GM21515 (cell line): ENCODE measurements at regions not wholly inside any gene's neighbourhood (a gene's known extent, or its start where the extent isn't known, plus 50 kb on each side); places are given as distances from the start of the nearest gene placed in this dataset.
A peak's percentile ranks its signal among the peaks of the same experiment; 100 is the strongest.
"Not testable (repeated sequence)": the region's sequence is repeated elsewhere in the genome, so short reads cannot be mapped to it uniquely, and the experiment has no call there.

Experiments used
- ATAC-seq: cut with Tn5 transposase; IDR thresholded peaks from one replicate; pipeline ENCODE4 v1.9.1; 2021; ENCODE audit not compliant: unreplicated experiment

DNA sequence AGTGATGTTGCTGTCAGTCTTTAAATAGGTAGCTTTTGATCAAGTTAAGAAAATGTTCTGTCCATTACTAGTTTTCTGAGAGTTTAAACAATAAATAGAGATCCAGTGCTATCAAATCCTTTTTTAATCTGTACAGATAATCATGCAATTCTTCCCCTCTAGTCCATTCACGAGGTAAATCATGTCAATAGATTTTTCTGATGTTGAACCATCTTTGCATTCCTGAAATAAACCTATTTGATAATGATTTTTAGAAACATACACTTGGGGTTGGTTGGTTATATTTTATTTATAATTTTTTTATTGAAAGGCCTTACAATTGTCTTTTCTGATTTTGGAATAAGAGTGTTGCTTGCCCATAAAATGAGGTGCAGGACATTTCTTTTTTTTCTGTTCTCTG lies 95.0 kb downstream of the FAM53A start:
- ATAC-seq, result no peak

- ATAC-seq, result no peak
Observed at GRCh38 chr4:1588306-1588705, 95.8 kb downstream of the FAM53A start.

DNA sequence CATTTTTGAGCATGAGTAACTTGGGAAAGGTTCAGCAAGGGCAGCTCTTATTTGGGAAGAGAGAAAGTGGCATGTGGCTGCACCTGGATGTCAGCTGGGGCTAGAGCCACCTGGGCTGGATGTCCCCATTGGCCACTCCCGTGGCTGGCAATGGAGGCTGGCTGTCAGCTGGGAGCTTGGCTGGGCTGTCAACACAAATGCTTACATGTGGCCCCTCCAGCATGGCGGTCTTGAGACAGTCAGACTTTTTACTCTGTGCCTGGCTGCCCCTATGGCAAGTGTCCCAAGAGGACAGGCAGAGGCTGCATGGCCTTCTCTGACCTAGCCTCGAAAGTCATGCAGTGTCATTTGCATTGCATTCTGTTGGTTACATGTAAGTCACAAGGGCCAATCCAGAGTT lies 99.6 kb downstream of the FAM53A start:
- ATAC-seq, result no peak

DNA sequence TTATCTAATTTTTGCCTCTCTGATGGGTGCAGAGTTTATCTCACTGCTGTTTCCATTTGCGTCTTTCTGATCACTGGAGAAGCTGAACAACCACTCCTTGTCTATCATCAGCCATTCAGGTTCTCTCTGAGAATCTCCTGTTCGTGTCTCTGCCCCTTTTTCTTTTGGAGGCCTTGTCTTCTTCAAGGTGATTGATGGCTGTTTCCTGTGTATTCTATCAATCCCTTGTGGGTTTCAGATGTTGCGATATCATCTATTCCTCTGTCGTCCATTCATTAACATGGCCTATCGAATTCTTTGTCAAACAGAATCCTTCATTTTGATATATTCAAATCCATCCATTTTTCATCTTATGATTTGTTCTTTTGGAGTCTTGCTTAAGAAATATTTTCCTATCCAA lies 100.3 kb downstream of the FAM53A start:
- no peak for ATAC-seq

- ATAC-seq, result no peak
Observed at GRCh38 chr4:1583051-1583785, 100.9 kb downstream of the FAM53A start.

DNA sequence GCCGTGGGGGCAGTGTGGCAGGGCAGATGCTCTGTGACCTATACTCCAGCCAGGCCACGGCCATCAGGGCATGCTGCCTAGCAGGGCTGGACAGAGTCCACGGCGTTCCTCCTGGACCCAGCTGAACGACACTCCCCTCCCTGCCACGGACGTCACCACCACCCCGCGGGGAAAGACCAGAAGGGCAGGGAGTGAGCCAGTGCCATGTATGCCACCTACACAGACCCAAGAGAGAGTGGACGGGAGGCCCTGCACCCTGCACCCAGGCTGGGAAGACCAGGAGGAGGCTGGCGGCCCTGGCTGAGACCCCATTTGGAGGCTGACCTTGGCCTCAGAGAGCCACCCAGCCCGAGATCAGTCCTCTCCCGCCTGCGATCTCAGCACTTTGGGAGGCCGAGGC lies 101.9 kb downstream of the FAM53A start:
- no peak for ATAC-seq

DNA sequence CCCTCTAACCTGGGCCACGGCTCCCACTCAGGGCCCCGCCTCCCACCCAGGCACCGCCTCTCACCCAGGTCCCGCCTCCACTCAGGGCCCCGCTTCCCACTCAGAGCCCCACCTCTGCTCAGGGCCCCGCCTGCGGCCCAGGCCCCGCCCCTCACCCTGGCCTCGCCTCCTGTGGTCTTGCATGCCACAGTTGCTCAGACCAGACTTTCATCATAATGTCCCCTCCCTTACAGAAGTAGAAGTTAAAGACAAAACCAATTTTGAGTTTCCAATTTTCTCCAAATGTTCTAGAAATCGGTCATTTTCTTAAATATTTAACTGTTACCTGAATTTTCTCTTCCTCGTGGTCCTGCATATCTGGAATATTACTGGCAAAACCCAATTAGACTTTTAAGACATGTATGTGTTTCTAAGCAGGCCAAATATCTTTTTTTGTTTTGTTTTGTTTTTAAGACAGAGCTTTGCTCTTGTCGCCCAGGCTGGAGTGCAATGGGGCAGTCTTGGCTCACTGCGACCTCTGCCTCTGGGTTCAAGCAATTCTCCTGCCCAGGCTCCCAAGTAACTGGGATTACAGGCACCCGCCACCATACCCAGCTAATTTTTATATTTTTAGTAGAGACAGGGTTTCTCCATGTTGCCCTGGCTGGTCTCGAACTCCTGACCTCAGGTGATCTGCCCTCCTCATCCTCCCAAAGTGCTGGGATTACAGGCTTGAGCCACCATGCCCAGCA lies 102.8 kb downstream of the FAM53A start:
- ATAC-seq, result peak; percentile 65

DNA sequence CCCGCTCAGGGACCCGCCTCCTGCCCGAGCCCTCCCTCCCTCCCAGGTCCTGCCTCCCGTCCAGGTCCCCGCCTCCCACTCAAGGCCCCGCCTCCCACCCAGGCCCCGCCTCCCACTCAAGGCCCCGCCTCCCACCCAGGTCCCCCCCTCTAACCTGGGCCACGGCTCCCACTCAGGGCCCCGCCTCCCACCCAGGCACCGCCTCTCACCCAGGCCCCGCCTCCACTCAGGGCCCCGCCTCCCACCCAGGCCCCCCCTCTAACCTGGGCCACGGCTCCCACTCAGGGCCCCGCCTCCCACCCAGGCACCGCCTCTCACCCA lies 103.5 kb downstream of the FAM53A start:
- not testable (repeated sequence) for ATAC-seq

GRCh38 chr4:1579901-1580691 lies 104.0 kb downstream of the FAM53A start:
- ATAC-seq, result peak; percentile 40

GRCh38 chr4:1579001-1579900 lies 104.9 kb downstream of the FAM53A start:
- ATAC-seq, result no peak

GRCh38 chr4:1578251-1578773 lies 105.8 kb downstream of the FAM53A start:
- ATAC-seq, result no peak

GRCh38 chr4:1577822-1578217 lies 106.3 kb downstream of the FAM53A start:
- ATAC-seq, result no peak

- no peak for ATAC-seq
Observed at GRCh38 chr4:1576961-1577821, 106.9 kb downstream of the FAM53A start.

GRCh38 chr4:1576304-1576960 lies 107.7 kb downstream of the FAM53A start:
- ATAC-seq, result no peak

- ATAC-seq, result no peak
Observed at GRCh38 chr4:1575418-1576303, 108.5 kb downstream of the FAM53A start.

- ATAC-seq, result no peak
Observed at GRCh38 chr4:1574601-1575417, 109.3 kb downstream of the FAM53A start.

DNA sequence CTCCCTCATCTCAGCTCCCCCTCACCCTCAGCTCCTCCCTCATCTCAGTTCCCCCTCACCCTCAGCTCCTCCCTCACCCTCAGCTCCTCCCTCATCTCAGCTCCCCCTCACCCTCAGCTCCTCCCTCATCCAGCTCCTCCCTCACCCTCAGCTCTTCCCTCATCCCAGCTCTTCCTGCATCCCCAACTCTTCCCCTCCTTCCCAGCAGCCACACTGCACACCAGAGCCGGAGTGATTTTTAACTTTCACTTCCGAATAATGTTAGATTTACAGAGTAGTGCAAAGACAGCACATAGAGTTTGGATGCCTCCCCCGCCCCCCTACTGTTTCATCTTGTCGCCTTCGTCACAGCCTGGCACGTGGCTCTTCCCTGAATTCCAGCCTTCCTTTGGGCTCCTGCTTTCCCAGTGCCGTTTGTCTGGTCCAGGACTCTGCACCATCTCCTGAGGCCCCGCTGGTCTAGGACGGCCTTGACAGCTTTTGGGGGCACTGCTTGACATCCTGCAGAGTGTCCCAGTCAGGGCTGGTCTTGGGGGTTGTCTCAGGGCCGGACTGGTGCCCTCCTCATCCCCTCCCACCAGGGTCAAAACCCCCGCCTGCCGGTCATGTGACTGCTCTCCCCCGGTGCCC lies 110.2 kb downstream of the FAM53A start:
- ATAC-seq, result no peak
